ENCODE measurements at regions not wholly inside any gene's neighbourhood (a gene's known extent, or its start where the extent isn't known, plus 50 kb on each side); places are given as distances from the start of the nearest gene placed in this dataset.

DNA sequence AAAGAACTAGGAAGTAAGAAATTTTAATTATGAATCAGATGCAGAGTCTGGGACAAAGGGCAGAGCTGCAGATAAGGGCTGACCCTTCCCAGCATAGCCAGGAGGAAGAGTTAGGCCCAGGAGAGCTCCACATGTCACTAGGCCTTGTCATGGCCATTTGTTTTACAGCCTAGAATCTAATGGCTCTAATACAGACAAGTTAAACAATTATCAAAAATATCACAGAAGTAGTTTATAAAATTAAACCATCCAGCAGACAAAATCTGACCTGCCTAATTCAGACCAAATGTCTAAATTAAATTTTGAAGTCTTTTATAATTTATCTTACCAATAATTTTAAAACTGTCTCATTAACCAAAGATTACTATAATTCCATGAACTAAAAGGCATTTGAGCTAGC lies 1369.5 kb downstream of the CDH11 start:
- Histone ChIP-seq H3K4me3 (no peak overlapping the region), H3K36me3 (no peaks in the 10 kb centered on the region), H3K27ac (no peak overlapping the region), H3K4me1 (no peaks in the 10 kb centered on the region), H3K9me3 (no peaks in the 10 kb centered on the region), H3K27me3 (no peaks in the 10 kb centered on the region)
- peak in 1 of 3 donors; percentile 57 for DNase-seq
- TF ChIP-seq, protein P1, sequence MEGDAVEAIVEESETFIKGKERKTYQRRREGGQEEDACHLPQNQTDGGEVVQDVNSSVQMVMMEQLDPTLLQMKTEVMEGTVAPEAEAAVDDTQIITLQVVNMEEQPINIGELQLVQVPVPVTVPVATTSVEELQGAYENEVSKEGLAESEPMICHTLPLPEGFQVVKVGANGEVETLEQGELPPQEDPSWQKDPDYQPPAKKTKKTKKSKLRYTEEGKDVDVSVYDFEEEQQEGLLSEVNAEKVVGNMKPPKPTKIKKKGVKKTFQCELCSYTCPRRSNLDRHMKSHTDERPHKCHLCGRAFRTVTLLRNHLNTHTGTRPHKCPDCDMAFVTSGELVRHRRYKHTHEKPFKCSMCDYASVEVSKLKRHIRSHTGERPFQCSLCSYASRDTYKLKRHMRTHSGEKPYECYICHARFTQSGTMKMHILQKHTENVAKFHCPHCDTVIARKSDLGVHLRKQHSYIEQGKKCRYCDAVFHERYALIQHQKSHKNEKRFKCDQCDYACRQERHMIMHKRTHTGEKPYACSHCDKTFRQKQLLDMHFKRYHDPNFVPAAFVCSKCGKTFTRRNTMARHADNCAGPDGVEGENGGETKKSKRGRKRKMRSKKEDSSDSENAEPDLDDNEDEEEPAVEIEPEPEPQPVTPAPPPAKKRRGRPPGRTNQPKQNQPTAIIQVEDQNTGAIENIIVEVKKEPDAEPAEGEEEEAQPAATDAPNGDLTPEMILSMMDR (IDR thresholded peaks at IDR 0.05), result no peak
- no peak for TF ChIP-seq POLR2A (IDR thresholded peaks at IDR 0.05)

DNA sequence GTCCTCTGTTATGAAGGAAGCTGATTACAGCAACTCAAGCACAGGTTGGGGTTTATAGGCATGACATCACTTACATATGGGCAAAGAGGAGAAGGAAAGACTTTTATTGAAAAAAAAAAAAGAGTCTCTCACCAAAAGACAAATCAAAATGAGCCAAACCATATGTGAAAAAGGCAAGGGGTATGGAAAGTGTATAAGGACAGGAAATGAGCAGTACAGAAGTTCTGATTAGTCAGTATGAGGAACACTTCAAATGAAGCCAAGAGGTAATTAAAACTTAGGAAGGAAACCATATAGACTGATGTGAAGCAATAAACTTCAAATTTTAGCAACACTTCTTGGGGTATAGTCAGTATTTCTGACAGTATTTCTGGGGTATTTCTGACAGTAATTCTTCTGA lies 1372.6 kb downstream of the CDH11 start:
- no peak for TF ChIP-seq POLR2A (IDR thresholded peaks at IDR 0.05)
- TF ChIP-seq, protein P1 (IDR thresholded peaks at IDR 0.05), result no peak
- Histone ChIP-seq H3K27me3 (no peaks in the 10 kb centered on the region), H3K36me3 (no peaks in the 10 kb centered on the region), H3K4me1 (no peaks in the 10 kb centered on the region), H3K9me3 (no peaks in the 10 kb centered on the region), H3K4me3 (no peak overlapping the region), H3K27ac (no peak overlapping the region)
- no peak for DNase-seq

DNA sequence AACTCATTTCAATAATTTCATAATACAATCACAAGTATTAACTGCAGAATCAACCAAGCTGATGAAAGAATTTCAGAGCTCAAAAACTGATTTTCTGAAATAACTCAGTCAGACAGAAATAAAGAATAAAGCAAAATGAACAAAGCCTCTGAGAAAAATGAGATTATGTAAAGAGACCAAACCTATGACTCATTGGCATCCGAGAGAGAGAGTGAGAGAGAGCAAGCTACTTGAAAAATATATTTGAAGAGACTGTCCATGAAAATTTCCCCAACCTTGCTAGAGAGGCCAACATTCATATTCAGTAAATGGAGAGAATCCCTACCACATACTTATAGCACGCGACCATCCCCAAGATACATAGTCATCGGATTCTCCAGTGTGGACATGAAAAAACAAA lies 1376.4 kb downstream of the CDH11 start:
- Histone ChIP-seq H3K36me3 (no peaks in the 10 kb centered on the region), H3K27me3 (no peaks in the 10 kb centered on the region)

DNA sequence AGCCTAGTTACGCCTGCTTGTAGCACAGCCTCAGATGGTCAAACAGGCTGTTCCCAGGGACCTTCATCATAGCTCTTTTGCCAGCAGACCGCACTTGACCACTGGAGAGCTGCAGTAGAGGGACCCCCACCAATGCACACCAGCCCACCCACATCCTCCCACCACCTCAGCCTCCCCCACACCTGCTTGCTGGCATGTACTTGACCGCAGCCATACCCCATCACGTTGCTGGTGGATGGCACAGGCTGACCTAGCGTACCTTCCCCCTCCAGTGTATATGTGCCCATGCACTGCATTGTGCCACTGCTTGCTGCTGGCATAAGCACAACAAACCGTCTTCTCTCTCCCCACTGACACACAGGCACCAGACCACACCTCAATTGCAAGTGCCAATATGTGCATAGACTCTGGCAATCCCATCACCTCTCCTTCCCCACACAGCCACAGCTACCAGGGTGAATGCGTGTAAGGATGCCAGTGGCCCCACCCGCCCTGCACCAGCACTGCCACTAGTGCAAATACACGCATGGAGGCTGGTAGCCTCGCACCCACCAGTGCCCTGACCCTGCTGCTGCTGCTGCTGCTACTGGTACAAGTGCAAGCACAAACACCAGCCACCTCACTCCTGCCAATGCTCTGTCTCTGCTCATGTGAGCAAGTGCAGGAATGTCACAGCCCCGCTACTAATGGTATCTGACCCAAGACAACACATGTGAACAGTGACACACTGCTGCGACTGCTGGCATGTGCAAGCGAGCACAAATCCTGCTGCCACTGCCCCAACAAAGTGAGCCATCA lies 1377.6 kb downstream of the CDH11 start:
- Histone ChIP-seq H3K9me3 (no peaks in the 10 kb centered on the region), H3K27me3 (no peaks in the 10 kb centered on the region), H3K27ac (no peak overlapping the region), H3K4me3 (no peak overlapping the region), H3K4me1 (no peaks in the 10 kb centered on the region), H3K36me3 (no peaks in the 10 kb centered on the region)
- DNase-seq, result no peak
- TF ChIP-seq POLR2A (IDR thresholded peaks at IDR 0.05), result no peak
- TF ChIP-seq, protein P1 (IDR thresholded peaks at IDR 0.05), result no peak

More for the DNA sequence above, 1376.4 kb downstream of the CDH11 start:
- no peak for TF ChIP-seq POLR2A (IDR thresholded peaks at IDR 0.05)
- TF ChIP-seq, protein P1 (IDR thresholded peaks at IDR 0.05), result no peak
- Histone ChIP-seq H3K4me3 (no peak overlapping the region), H3K4me1 (no peaks in the 10 kb centered on the region), H3K9me3 (no peaks in the 10 kb centered on the region), H3K27ac (no peak overlapping the region)
- no peak for DNase-seq

DNA sequence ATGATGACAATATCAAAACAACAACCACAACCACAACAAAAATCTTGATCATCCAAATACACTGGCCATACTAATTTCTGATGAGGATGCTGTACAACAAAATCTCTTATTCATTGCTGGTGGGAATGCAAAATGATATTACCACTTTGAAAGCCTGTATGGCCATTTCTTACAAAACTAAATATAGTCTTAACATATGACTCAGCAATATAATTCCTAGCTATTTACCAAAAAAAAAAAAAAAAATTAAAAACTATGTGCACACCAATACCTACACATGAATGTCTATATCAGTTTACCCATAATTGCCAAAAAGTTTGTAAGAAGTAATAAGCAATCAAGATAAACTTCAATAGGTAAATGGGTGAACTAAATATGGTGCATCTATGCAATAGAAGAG lies 1379.7 kb downstream of the CDH11 start:
- H3K27ac ChIP-seq, result no peak overlapping the region
- no peaks in the 10 kb centered on the region for H3K27me3 ChIP-seq
- no peak for DNase-seq
- H3K4me3 ChIP-seq, result no peak overlapping the region
- TF ChIP-seq, protein P1 (IDR thresholded peaks at IDR 0.05), result no peak
- no peak for TF ChIP-seq POLR2A (IDR thresholded peaks at IDR 0.05)
- H3K9me3 ChIP-seq, result no peaks in the 10 kb centered on the region
- H3K36me3 ChIP-seq, result no peaks in the 10 kb centered on the region
- no peaks in the 10 kb centered on the region for H3K4me1 ChIP-seq
